Trophoblast cell (in vitro differentiated cells and primary cell): ENCODE measurements at regions not wholly inside any gene's neighbourhood (a gene's known extent, or its start where the extent isn't known, plus 50 kb on each side); places are given as distances from the start of the nearest gene placed in this dataset.

Experiments used
- DNase-seq, 2 donors: peaks; one replicate each; pipeline ENCODE4 v3.0.0-alpha.2; 2016
- H2AFZ ChIP-seq: 2 replicates; pipeline ENCODE4 v1.6.1; 2013; ENCODE audit warnings: low read length, moderate library complexity, mild to moderate bottlenecking; ENCODE audit not compliant: insufficient read depth, poor library complexity
- H2AK5ac ChIP-seq: 2 replicates; pipeline ENCODE4 v1.6.1; 2013; ENCODE audit warnings: mild to moderate bottlenecking, low read length
- H2BK120ac ChIP-seq: 2 replicates; pipeline ENCODE4 v1.6.1; 2013; ENCODE audit warnings: low read length, mild to moderate bottlenecking, moderate library complexity; ENCODE audit not compliant: insufficient read depth, poor library complexity
- H2BK12ac ChIP-seq: 2 replicates; pipeline ENCODE4 v1.6.1; 2013; ENCODE audit warnings: mild to moderate bottlenecking, low read length, moderate library complexity
- H2BK5ac ChIP-seq: 2 replicates; pipeline ENCODE4 v1.6.1; 2013; ENCODE audit warnings: low read length, low read depth, moderate library complexity, mild to moderate bottlenecking; ENCODE audit not compliant: poor library complexity
- H3K14ac ChIP-seq: 2 replicates; pipeline ENCODE4 v1.6.1; 2013; ENCODE audit warnings: mild to moderate bottlenecking, low read length
- H3K18ac ChIP-seq: 2 replicates; pipeline ENCODE4 v1.6.1; 2013; ENCODE audit warnings: mild to moderate bottlenecking, low read length
- H3K23ac ChIP-seq: 2 replicates; pipeline ENCODE4 v1.6.1; 2013; ENCODE audit warnings: low read length
- H3K27ac ChIP-seq: 2 replicates; pipeline ENCODE4 v1.5.1; 2013; ENCODE audit warnings: low read depth, mild to moderate bottlenecking, inconsistent platforms, low read length, moderate library complexity
- H3K27me3 ChIP-seq: 2 replicates; pipeline ENCODE4 v1.6.1; 2013; ENCODE audit warnings: inconsistent platforms, mild to moderate bottlenecking, low read length, moderate library complexity; ENCODE audit not compliant: insufficient read depth
- H3K36me3 ChIP-seq, 2 experiments: 1 replicate in 1 of 2; 2 replicates in 1 of 2; pipeline ENCODE4 v1.6.1; 2013; ENCODE audit warnings: low read length in 2 of 2, mild to moderate bottlenecking in 2 of 2, moderate library complexity in 1 of 2; ENCODE audit not compliant: insufficient read depth in 2 of 2, control insufficient read depth in 1 of 2
- H3K4ac ChIP-seq: 2 replicates; pipeline ENCODE4 v1.6.1; 2013; ENCODE audit warnings: low read depth, mild to moderate bottlenecking, low read length, moderate library complexity
- H3K4me1 ChIP-seq, 2 experiments: 1 replicate in 1 of 2; 2 replicates in 1 of 2; pipeline ENCODE4 v1.6.1; 2013; ENCODE audit warnings: low read length in 2 of 2, mild to moderate bottlenecking in 2 of 2, moderate library complexity in 1 of 2; ENCODE audit not compliant: insufficient read depth in 2 of 2, control insufficient read depth in 1 of 2
- H3K4me2 ChIP-seq: 2 replicates; pipeline ENCODE4 v1.6.1; 2013; ENCODE audit warnings: inconsistent platforms, mild to moderate bottlenecking, low read length, moderate library complexity
- H3K4me3 ChIP-seq: 2 replicates; pipeline ENCODE4 v1.5.1; 2013; ENCODE audit warnings: mild to moderate bottlenecking, low read depth, low read length, inconsistent platforms
- H3K79me1 ChIP-seq: one replicate; pipeline ENCODE4 v1.6.1; 2013; ENCODE audit warnings: low read length
- H3K79me2 ChIP-seq: 2 replicates; pipeline ENCODE4 v1.6.1; 2013; ENCODE audit warnings: low read length, mild to moderate bottlenecking; ENCODE audit not compliant: control insufficient read depth, insufficient read depth, poor library complexity
- H3K9ac ChIP-seq: 2 replicates; pipeline ENCODE4 v1.6.1; 2013; ENCODE audit warnings: mild to moderate bottlenecking, low read length
- H3K9me3 ChIP-seq: 2 replicates; pipeline ENCODE4 v1.6.1; 2013; ENCODE audit warnings: low read depth, mild to moderate bottlenecking, control low read depth, inconsistent platforms, low read length; ENCODE audit not compliant: insufficient read depth
- H4K12ac ChIP-seq: 2 replicates; pipeline ENCODE4 v1.6.1; 2013; ENCODE audit warnings: low read depth, mild to moderate bottlenecking, low read length, moderate library complexity
- H4K8ac ChIP-seq: 2 replicates; pipeline ENCODE4 v1.6.1; 2013; ENCODE audit warnings: low read depth, mild to moderate bottlenecking, low read length, moderate library complexity
- H4K91ac ChIP-seq: one replicate; pipeline ENCODE4 v1.6.1; 2013; ENCODE audit warnings: low read depth, mild to moderate bottlenecking, low read length, moderate library complexity
- WGBS: extraction: QIAGEN DNeasy Blood & Tissue Kit; methylation state at CpG from one replicate; pipeline ENCODE4 v1.1.7; 2013; ENCODE audit warnings: missing lambda C conversion rate; ENCODE audit not compliant: insufficient read length, insufficient coverage; ENCODE audit errors: extremely low coverage; 5-methylcytosine and 5-hydroxymethylcytosine counted together

- H3K27me3 ChIP-seq: no peaks in the 10 kb centered on the region
- no peaks in the 10 kb centered on the region for H3K79me2 ChIP-seq
- H4K8ac ChIP-seq: no peak overlapping the region
- H3K4ac ChIP-seq: no peak overlapping the region
- no peak overlapping the region for H2AFZ ChIP-seq
- no peak overlapping the region for H3K4me2 ChIP-seq
- no peak overlapping the region for H3K27ac ChIP-seq
- H3K36me3 ChIP-seq: no peaks in the 10 kb centered on the region
- H4K12ac ChIP-seq: no peak overlapping the region
- H3K4me3 ChIP-seq: no peak overlapping the region
- H3K9me3 ChIP-seq: no peaks in the 10 kb centered on the region
- H2AK5ac ChIP-seq: no peak overlapping the region
- no peak overlapping the region for H3K9ac ChIP-seq
- DNase-seq: no peak
- no peak overlapping the region for H2BK5ac ChIP-seq
- no peaks in the 10 kb centered on the region for H3K79me1 ChIP-seq
- H4K91ac ChIP-seq: no peak overlapping the region
- no peak overlapping the region for H2BK12ac ChIP-seq
- no peak overlapping the region for H3K23ac ChIP-seq
- peaks cover 0 to 2% of the 10 kb centered on the region in 2 experiments for H3K4me1 ChIP-seq
- no peak overlapping the region for H3K18ac ChIP-seq
- WGBS: no CpG with 5 or more reads among the region's 2 CpGs
- no peak overlapping the region for H2BK120ac ChIP-seq
- H3K14ac ChIP-seq: no peak overlapping the region
Measured at GRCh38 chr11:15412054-15412453, 297.3 kb downstream of the INSC start.

DNA sequence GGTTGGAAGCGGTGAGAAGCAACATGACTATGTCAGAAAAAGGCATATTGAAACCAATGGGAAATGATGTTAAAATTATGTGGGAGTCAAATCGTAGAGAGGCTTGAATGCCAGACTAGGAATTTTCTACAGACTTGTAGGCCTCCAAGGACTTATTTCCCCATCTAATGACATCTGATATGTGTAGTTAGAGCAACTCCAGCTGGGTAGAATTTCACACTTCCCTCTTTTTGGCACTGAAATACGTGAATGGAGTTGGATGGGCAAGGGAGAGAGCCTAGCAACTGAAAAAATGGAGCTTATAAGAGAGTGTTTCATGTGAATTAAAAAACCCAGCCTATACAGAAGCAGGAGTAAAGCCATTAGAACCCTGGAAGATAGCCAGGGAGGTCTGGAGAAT, 304.2 kb downstream of the INSC start:
- no CpG with 5 or more reads among the region's 3 CpGs for WGBS
- H2BK12ac ChIP-seq: no peak overlapping the region
- H2AK5ac ChIP-seq: no peak overlapping the region
- no peaks in the 10 kb centered on the region for H3K79me2 ChIP-seq
- no peaks in the 10 kb centered on the region for H3K9me3 ChIP-seq
- H3K4me1 ChIP-seq: no peaks in the 10 kb centered on the region
- H3K36me3 ChIP-seq: no peaks in the 10 kb centered on the region
- H3K27ac ChIP-seq: no peak overlapping the region
- H3K4me2 ChIP-seq: no peak overlapping the region
- no peak overlapping the region for H4K91ac ChIP-seq
- no peak overlapping the region for H3K9ac ChIP-seq
- no peaks in the 10 kb centered on the region for H3K79me1 ChIP-seq
- H3K23ac ChIP-seq: no peak overlapping the region
- no peak overlapping the region for H4K12ac ChIP-seq
- H3K4me3 ChIP-seq: no peak overlapping the region
- H3K4ac ChIP-seq: no peak overlapping the region
- no peak overlapping the region for H2BK5ac ChIP-seq
- no peak overlapping the region for H2BK120ac ChIP-seq
- no peak overlapping the region for H3K14ac ChIP-seq
- no peak overlapping the region for H3K18ac ChIP-seq
- no peaks in the 10 kb centered on the region for H3K27me3 ChIP-seq
- no peak overlapping the region for H4K8ac ChIP-seq
- no peak for DNase-seq
- no peak overlapping the region for H2AFZ ChIP-seq

GRCh38 chr11:15419696-15420095, 305.0 kb downstream of the INSC start:
- H4K12ac ChIP-seq: no peak overlapping the region
- H3K79me2 ChIP-seq: no peaks in the 10 kb centered on the region
- no peak overlapping the region for H3K18ac ChIP-seq
- no peak overlapping the region for H2AFZ ChIP-seq
- H3K79me1 ChIP-seq: no peaks in the 10 kb centered on the region
- no peak overlapping the region for H3K23ac ChIP-seq
- H3K4ac ChIP-seq: no peak overlapping the region
- no peak overlapping the region for H3K14ac ChIP-seq
- H3K27me3 ChIP-seq: no peaks in the 10 kb centered on the region
- H3K9ac ChIP-seq: no peak overlapping the region
- no peak overlapping the region for H3K4me3 ChIP-seq
- no peak overlapping the region for H2BK120ac ChIP-seq
- no peak overlapping the region for H2BK5ac ChIP-seq
- H4K91ac ChIP-seq: no peak overlapping the region
- no peak overlapping the region for H2BK12ac ChIP-seq
- H3K27ac ChIP-seq: no peak overlapping the region
- no peak overlapping the region for H3K4me2 ChIP-seq
- H3K4me1 ChIP-seq: no peaks in the 10 kb centered on the region
- DNase-seq: no peak
- H2AK5ac ChIP-seq: no peak overlapping the region
- no peaks in the 10 kb centered on the region for H3K36me3 ChIP-seq
- no peaks in the 10 kb centered on the region for H3K9me3 ChIP-seq
- no CpG with 5 or more reads among the region's 1 CpG for WGBS
- no peak overlapping the region for H4K8ac ChIP-seq

- no peak overlapping the region for H4K8ac ChIP-seq
- H3K23ac ChIP-seq: no peak overlapping the region
- H2BK5ac ChIP-seq: no peak overlapping the region
- no peak for DNase-seq
- H3K27me3 ChIP-seq: no peaks in the 10 kb centered on the region
- no peaks in the 10 kb centered on the region for H3K79me2 ChIP-seq
- H3K27ac ChIP-seq: no peak overlapping the region
- no peaks in the 10 kb centered on the region for H3K79me1 ChIP-seq
- no peak overlapping the region for H3K18ac ChIP-seq
- WGBS: no CpG with 5 or more reads among the region's 3 CpGs
- no peaks in the 10 kb centered on the region for H3K9me3 ChIP-seq
- H4K12ac ChIP-seq: no peak overlapping the region
- H3K36me3 ChIP-seq: no peaks in the 10 kb centered on the region
- H3K4me1 ChIP-seq: no peaks in the 10 kb centered on the region
- H3K14ac ChIP-seq: no peak overlapping the region
- H3K4me3 ChIP-seq: no peak overlapping the region
- no peak overlapping the region for H2AFZ ChIP-seq
- no peak overlapping the region for H3K9ac ChIP-seq
- no peak overlapping the region for H4K91ac ChIP-seq
- H3K4me2 ChIP-seq: no peak overlapping the region
- no peak overlapping the region for H2BK12ac ChIP-seq
- no peak overlapping the region for H2AK5ac ChIP-seq
- no peak overlapping the region for H2BK120ac ChIP-seq
- no peak overlapping the region for H3K4ac ChIP-seq
Measured at GRCh38 chr11:15430381-15430780, 315.7 kb downstream of the INSC start.
